ENCODE measurements at regions not wholly inside any gene's neighbourhood (a gene's known extent, or its start where the extent isn't known, plus 50 kb on each side); places are given as distances from the start of the nearest gene placed in this dataset.
A peak's percentile ranks its signal among the peaks of the same experiment; 100 is the strongest.

GRCh38 chr13:105598529-105598928 lies 936.9 kb downstream of the EFNB2 start:
- peak; percentile 17 for DNase-seq (ENCODE audit: low read depth)
- TF ChIP-seq CTCF (conservative IDR thresholded peaks at IDR 0.05; ENCODE audit: control insufficient read depth, insufficient read depth, low read depth, low read length), result no peak
- H3K4me3 ChIP-seq (ENCODE audit: control insufficient read depth, low read depth, low read length), result no peak overlapping the region

- no peak overlapping the region for H3K4me3 ChIP-seq (ENCODE audit: control insufficient read depth, low read depth, low read length)
- no peak for TF ChIP-seq CTCF (conservative IDR thresholded peaks at IDR 0.05; ENCODE audit: control insufficient read depth, insufficient read depth, low read depth, low read length)
- DNase-seq (ENCODE audit: low read depth), result no peak
Observed at GRCh38 chr13:105597573-105597972, 937.9 kb downstream of the EFNB2 start.

- H3K4me3 ChIP-seq (ENCODE audit: control insufficient read depth, low read depth, low read length), result no peak overlapping the region
- no peak for TF ChIP-seq CTCF (conservative IDR thresholded peaks at IDR 0.05; ENCODE audit: control insufficient read depth, insufficient read depth, low read depth, low read length)
- no peak for DNase-seq (ENCODE audit: low read depth)
Observed at GRCh38 chr13:105595471-105595870, 940.0 kb downstream of the EFNB2 start.

GRCh38 chr13:105591277-105591676 lies 944.2 kb downstream of the EFNB2 start:
- no peak overlapping the region for H3K4me3 ChIP-seq (ENCODE audit: control insufficient read depth, low read depth, low read length)
- no peak for DNase-seq (ENCODE audit: low read depth)
- TF ChIP-seq CTCF (conservative IDR thresholded peaks at IDR 0.05; ENCODE audit: control insufficient read depth, insufficient read depth, low read depth, low read length), result no peak

GRCh38 chr13:105587786-105588185 lies 947.7 kb downstream of the EFNB2 start:
- TF ChIP-seq CTCF (conservative IDR thresholded peaks at IDR 0.05; ENCODE audit: control insufficient read depth, insufficient read depth, low read depth, low read length), result no peak
- no peak overlapping the region for H3K4me3 ChIP-seq (ENCODE audit: control insufficient read depth, low read depth, low read length)
- DNase-seq (ENCODE audit: low read depth), result no peak

- TF ChIP-seq CTCF (conservative IDR thresholded peaks at IDR 0.05; ENCODE audit: control insufficient read depth, insufficient read depth, low read depth, low read length), result no peak
- no peak for DNase-seq (ENCODE audit: low read depth)
- H3K4me3 ChIP-seq (ENCODE audit: control insufficient read depth, low read depth, low read length), result no peak overlapping the region
Observed at GRCh38 chr13:105579821-105580710, 955.4 kb downstream of the EFNB2 start.
